Heart left ventricle (tissue), 16 donors: ENCODE measurements at regions not wholly inside any gene's neighbourhood (a gene's known extent, or its start where the extent isn't known, plus 50 kb on each side); places are given as distances from the start of the nearest gene placed in this dataset.

Experiments used
- ATAC-seq, 4 donors: fragments of 200-7000 bp; cut with Tn5 transposase; one replicate each; pipeline ENCODE4 v1.9.1; 2020 to 2022; ENCODE audit warnings: moderate library complexity in 4 of 4, mild to moderate bottlenecking in 3 of 4, moderate number of reproducible peaks in 1 of 4
- DNase-seq, 5 donors: peaks; one replicate each; pipeline ENCODE4 v3.0.0-alpha.2; 2020
- H3K27ac ChIP-seq, 12 donors: fragments of 200-600 bp; sonication (generic) in 4 of 12; one replicate each; pipeline versions ENCODE4 v1.5.0 to v1.8.0; 2016 to 2022; ENCODE audit warnings: mild to moderate bottlenecking in 2 of 12
- H3K27me3 ChIP-seq, 9 donors: fragments of 200-600 bp; sonication (generic) in 2 of 9; one replicate each; pipeline versions ENCODE4 v1.5.1 to v1.8.0; 2016 to 2022; ENCODE audit warnings: mild to moderate bottlenecking in 3 of 9
- H3K36me3 ChIP-seq, 9 donors: fragments of 200-600 bp; sonication (generic) in 2 of 9; one replicate each; pipeline versions ENCODE4 v1.5.0 to v1.8.0; 2018 to 2022; ENCODE audit warnings: mild to moderate bottlenecking in 2 of 9
- H3K4me1 ChIP-seq, 12 donors: fragments of 200-600 bp; sonication (generic) in 4 of 12; one replicate each; pipeline versions ENCODE4 v1.5.0 to v1.8.0; 2016 to 2022; ENCODE audit warnings: mild to moderate bottlenecking in 3 of 12
- H3K4me3 ChIP-seq, 12 donors: fragments of 200-600 bp; sonication (generic) in 4 of 12; one replicate each; pipeline versions ENCODE4 v1.5.0 to v1.8.0; 2017 to 2022; ENCODE audit warnings: mild to moderate bottlenecking in 9 of 12, moderate library complexity in 4 of 12
- H3K9me3 ChIP-seq, 12 donors: fragments of 200-600 bp; sonication (generic) in 4 of 12; one replicate each; pipeline versions ENCODE4 v1.5.0 to v1.8.0; 2016 to 2022; ENCODE audit warnings: mild to moderate bottlenecking in 1 of 12
- CTCF ChIP-seq, 12 donors: fragments of 200-600 bp; sonication (generic) in 4 of 12; IDR thresholded peaks; one replicate each; pipeline versions ENCODE4 v1.5.0 to v1.8.0; 2018 to 2022; ENCODE audit warnings: antibody characterized with exemption in 12 of 12, mild to moderate bottlenecking in 5 of 12
- POLR2A ChIP-seq, 2 donors: fragments of 450-650 bp; IDR thresholded peaks; one replicate each; pipeline ENCODE4 v1.6.1; 2017; ENCODE audit warnings: antibody characterized with exemption in 2 of 2, mild to moderate bottlenecking in 2 of 2, moderate library complexity in 2 of 2
- WGBS, 4 donors: extraction: QIAGEN DNeasy Blood & Tissue Kit in 2 of 4; methylation state at CpG; one replicate each; pipeline versions ENCODE4 v1.1.5 to v1.1.7; 2013 to 2018; 5-methylcytosine and 5-hydroxymethylcytosine counted together
- intact Hi-C, 10 donors: fragments of 100-400 bp; cut with DNase I; formaldehyde crosslinking; loops; one replicate each; pipeline versions ENCODE4 v1.11.1 to v1.14.2; 2022
- donor health status: ischemic (EF 13 %, LVEDD 7.1; RV severe dilation, severe dysfunction).
- donor health status: healthy with polysubstance abuse.
- donor health status: DM: no; HTN: yes; CAD: no.
- donor health status: DM: no; HTN: no; CAD: no.
- donor health status: ischemic (EF 25% LVEDD 6.9; RV normal size, moderate dysfunction).
- donor health status: ischemic (EF 25% LVEDD 5.7; RV mildly dilated, moderate dysfunction).
- donor health status: healthy.
- donor health status: DM: yes; HTN: yes; CAD: no.
- donor health status: ischemic (EF 35%, LVEDD 5.7; RV mildly dilated, moderate dysfunction).
- donor health status: nonischemic (EF 11% LVEDD 7.7; RV severe dilation, severe dysfunction).
- donor health status: DM: yes; HTN: yes; CAD: no.
- donor health status: PGD.
- donor health status: ischemic (EF 29% LVEDD 5.4; RV normal size, mild dysfunction).
- donor health status: nonischemic (EF 23%, LVEDD 6.1; RV moderate dilation, normal function).

- 68 to 84% (median 78%) methylated on average over 5 of the region's 5 CpGs for WGBS, 4 donors
- no peak overlapping the region for H3K4me3 ChIP-seq
- intact Hi-C loops, result no loop called here
- H3K36me3 ChIP-seq, result no peaks in the 10 kb centered on the region
- DNase-seq (no peak), ATAC-seq (no peak)
- H3K9me3 ChIP-seq, result peaks cover 0 to 5% (median 0%) of the 10 kb centered on the region in 12 donors
- TF ChIP-seq CTCF (IDR thresholded peaks at IDR 0.05) (no peak), POLR2A (IDR thresholded peaks at IDR 0.05) (no peak)
- no peak overlapping the region for H3K27ac ChIP-seq
- no peaks in the 10 kb centered on the region for H3K4me1 ChIP-seq
- H3K27me3 ChIP-seq, result no peaks in the 10 kb centered on the region
These were observed 983.9 kb upstream of the CNTN5 start for GRCh38 chr11:98036810-98037209.

GRCh38 chr11:98040061-98040808 is 980.5 kb upstream of the CNTN5 start:
- no peak for TF ChIP-seq POLR2A (IDR thresholded peaks at IDR 0.05)
- WGBS, 4 donors, result 89 to 94% (median 93%) methylated on average over 4 of the region's 4 CpGs
- intact Hi-C loops, result no loop called here
- no peaks in the 10 kb centered on the region for H3K36me3 ChIP-seq
- H3K27ac ChIP-seq, result no peak overlapping the region
- no peak overlapping the region for H3K4me3 ChIP-seq
- H3K4me1 ChIP-seq, result no peaks in the 10 kb centered on the region
- DNase-seq (no peak), ATAC-seq (no peak)
- H3K9me3 ChIP-seq, result no peaks in the 10 kb centered on the region
- no peaks in the 10 kb centered on the region for H3K27me3 ChIP-seq

GRCh38 chr11:98047647-98048046 is 973.1 kb upstream of the CNTN5 start:
- no peak for ATAC-seq
- DNase-seq, result no peak
- no peak overlapping the region for H3K4me3 ChIP-seq
- no peaks in the 10 kb centered on the region for H3K27me3 ChIP-seq
- TF ChIP-seq POLR2A (IDR thresholded peaks at IDR 0.05) (no peak), CTCF (IDR thresholded peaks at IDR 0.05) (no peak)
- H3K9me3 ChIP-seq, result no peaks in the 10 kb centered on the region
- intact Hi-C loops, result no loop called here
- H3K27ac ChIP-seq, result no peak overlapping the region
- no peaks in the 10 kb centered on the region for H3K4me1 ChIP-seq
- H3K36me3 ChIP-seq, result no peaks in the 10 kb centered on the region
- 79 to 89% (median 87%) methylated on average over 3 of the region's 3 CpGs for WGBS, 4 donors

GRCh38 chr11:98053851-98054250 is 966.9 kb upstream of the CNTN5 start:
- intact Hi-C loops, result no loop called here

More at GRCh38 chr11:98053851-98054250, 966.9 kb upstream of the CNTN5 start:
- no peak for ATAC-seq
- Histone ChIP-seq H3K36me3 (no peaks in the 10 kb centered on the region), H3K4me3 (no peak overlapping the region), H3K27ac (no peak overlapping the region), H3K9me3 (no peaks in the 10 kb centered on the region), H3K27me3 (no peaks in the 10 kb centered on the region), H3K4me1 (no peaks in the 10 kb centered on the region)
- 75 to 83% (median 79%) methylated on average over 2 of the region's 2 CpGs for WGBS, 4 donors
- TF ChIP-seq CTCF (IDR thresholded peaks at IDR 0.05), result no peak
- no peak for DNase-seq
